HepG2 (cell line): ENCODE measurements at regions not wholly inside any gene's neighbourhood (a gene's known extent, or its start where the extent isn't known, plus 50 kb on each side); places are given as distances from the start of the nearest gene placed in this dataset.

ENCODE experiments used
- ERF ChIP-seq: IDR thresholded peaks from 2 replicates; pipeline ENCODE4 v1.6.1; 2018; ENCODE audit warnings: missing biosample characterization, missing genetic modification reagents
- ZNF878 ChIP-seq: sonication (generic); formaldehyde crosslinking; IDR thresholded peaks from 2 replicates; pipeline ENCODE4 v1.8.1; 2023; ENCODE audit warnings: mild to moderate bottlenecking, missing genetic modification reagents, moderate library complexity
- TF ChIP-seq, protein P1 (sequence below): IDR thresholded peaks from 2 replicates; pipeline ENCODE4 v1.6.1; 2016
- TF ChIP-seq, protein P2 (sequence below): sonication (generic); formaldehyde crosslinking; IDR thresholded peaks from 2 replicates; pipeline ENCODE4 v1.4.0; 2020; ENCODE audit warnings: missing genetic modification reagents, borderline replicate concordance
- TF ChIP-seq, protein P3 (sequence below): IDR thresholded peaks from 2 replicates; pipeline ENCODE4 v1.6.1; 2012; ENCODE audit warnings: inconsistent platforms

- TF ChIP-seq, protein P1, sequence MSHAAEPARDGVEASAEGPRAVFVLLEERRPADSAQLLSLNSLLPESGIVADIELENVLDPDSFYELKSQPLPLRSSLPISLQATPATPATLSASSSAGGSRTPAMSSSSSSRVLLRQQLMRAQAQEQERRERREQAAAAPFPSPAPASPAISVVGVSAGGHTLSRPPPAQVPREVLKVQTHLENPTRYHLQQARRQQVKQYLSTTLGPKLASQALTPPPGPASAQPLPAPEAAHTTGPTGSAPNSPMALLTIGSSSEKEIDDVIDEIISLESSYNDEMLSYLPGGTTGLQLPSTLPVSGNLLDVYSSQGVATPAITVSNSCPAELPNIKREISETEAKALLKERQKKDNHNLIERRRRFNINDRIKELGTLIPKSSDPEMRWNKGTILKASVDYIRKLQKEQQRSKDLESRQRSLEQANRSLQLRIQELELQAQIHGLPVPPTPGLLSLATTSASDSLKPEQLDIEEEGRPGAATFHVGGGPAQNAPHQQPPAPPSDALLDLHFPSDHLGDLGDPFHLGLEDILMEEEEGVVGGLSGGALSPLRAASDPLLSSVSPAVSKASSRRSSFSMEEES (CRISPR knock-in tag), result no peak
- TF ChIP-seq, protein P2, sequence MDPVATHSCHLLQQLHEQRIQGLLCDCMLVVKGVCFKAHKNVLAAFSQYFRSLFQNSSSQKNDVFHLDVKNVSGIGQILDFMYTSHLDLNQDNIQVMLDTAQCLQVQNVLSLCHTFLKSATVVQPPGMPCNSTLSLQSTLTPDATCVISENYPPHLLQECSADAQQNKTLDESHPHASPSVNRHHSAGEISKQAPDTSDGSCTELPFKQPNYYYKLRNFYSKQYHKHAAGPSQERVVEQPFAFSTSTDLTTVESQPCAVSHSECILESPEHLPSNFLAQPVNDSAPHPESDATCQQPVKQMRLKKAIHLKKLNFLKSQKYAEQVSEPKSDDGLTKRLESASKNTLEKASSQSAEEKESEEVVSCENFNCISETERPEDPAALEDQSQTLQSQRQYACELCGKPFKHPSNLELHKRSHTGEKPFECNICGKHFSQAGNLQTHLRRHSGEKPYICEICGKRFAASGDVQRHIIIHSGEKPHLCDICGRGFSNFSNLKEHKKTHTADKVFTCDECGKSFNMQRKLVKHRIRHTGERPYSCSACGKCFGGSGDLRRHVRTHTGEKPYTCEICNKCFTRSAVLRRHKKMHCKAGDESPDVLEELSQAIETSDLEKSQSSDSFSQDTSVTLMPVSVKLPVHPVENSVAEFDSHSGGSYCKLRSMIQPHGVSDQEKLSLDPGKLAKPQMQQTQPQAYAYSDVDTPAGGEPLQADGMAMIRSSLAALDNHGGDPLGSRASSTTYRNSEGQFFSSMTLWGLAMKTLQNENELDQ (CRISPR knock-in tag), result no peak
- TF ChIP-seq, protein P3, sequence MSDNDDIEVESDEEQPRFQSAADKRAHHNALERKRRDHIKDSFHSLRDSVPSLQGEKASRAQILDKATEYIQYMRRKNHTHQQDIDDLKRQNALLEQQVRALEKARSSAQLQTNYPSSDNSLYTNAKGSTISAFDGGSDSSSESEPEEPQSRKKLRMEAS, result no peak
- TF ChIP-seq ERF (CRISPR knock-in tag) (no peak), ZNF878 (CRISPR knock-in tag) (no peak)
Measured at GRCh38 chr6:106862858-106863257, 111.7 kb downstream of the CD24 start.
